ENCODE measurements at regions not wholly inside any gene's neighbourhood (a gene's known extent, or its start where the extent isn't known, plus 50 kb on each side); places are given as distances from the start of the nearest gene placed in this dataset.

GRCh38 chr13:106424805-106425204 is 110.7 kb downstream of the EFNB2 start:
- Histone ChIP-seq H3K27me3 (no peaks in the 10 kb centered on the region), H3K4me3 (no peak overlapping the region), H3K4me1 (replicated peaks in 1 of 2) (no peaks in the 10 kb centered on the region), H3K27ac (no peak overlapping the region), H3K36me3 (replicated peaks in 1 of 2) (no peaks in the 10 kb centered on the region), H3K9me3 (replicated peaks in 1 of 3) (no peaks in the 10 kb centered on the region)
- intact Hi-C loops (cut with DNase I) = no loop called here
- DNase-seq = no peak
- TF ChIP-seq POLR2A (IDR thresholded peaks at IDR 0.05) = no peak
- TF ChIP-seq CTCF (IDR thresholded peaks at IDR 0.05) = no peak
- WGBS, 4 donors = 34 to 76% (median 64%) methylated on average over 1 of the region's 1 CpG

- Histone ChIP-seq H3K36me3 (replicated peaks in 1 of 2) (no peaks in the 10 kb centered on the region), H3K9me3 (replicated peaks in 1 of 3) (no peaks in the 10 kb centered on the region), H3K4me1 (replicated peaks in 1 of 2) (no peaks in the 10 kb centered on the region), H3K4me3 (no peak overlapping the region), H3K27me3 (no peaks in the 10 kb centered on the region), H3K27ac (no peak overlapping the region)
- intact Hi-C loops (cut with DNase I) = no loop called here
- 68 to 82% (median 71%) methylated on average over 7 of the region's 7 CpGs for WGBS, 4 donors
- DNase-seq = no peak
- TF ChIP-seq CTCF (IDR thresholded peaks at IDR 0.05) = no peak
- TF ChIP-seq POLR2A (IDR thresholded peaks at IDR 0.05) = no peak
Observed at GRCh38 chr13:106423530-106423929, 111.9 kb downstream of the EFNB2 start.

- TF ChIP-seq POLR2A (IDR thresholded peaks at IDR 0.05) = no peak
- no peak overlapping the region for H3K27ac ChIP-seq
- intact Hi-C loops (cut with DNase I) = no loop called here
- H3K9me3 ChIP-seq (replicated peaks in 1 of 3) = no peaks in the 10 kb centered on the region
- H3K4me1 ChIP-seq (replicated peaks in 1 of 2) = no peaks in the 10 kb centered on the region
- H3K4me3 ChIP-seq = no peak overlapping the region
- H3K36me3 ChIP-seq (replicated peaks in 1 of 2) = no peaks in the 10 kb centered on the region
- no peak for DNase-seq
- 62 to 71% (median 66%) methylated on average over 4 of the region's 4 CpGs for WGBS, 4 donors
- no peaks in the 10 kb centered on the region for H3K27me3 ChIP-seq
Observed at GRCh38 chr13:106418556-106418955, 116.9 kb downstream of the EFNB2 start.

DNA sequence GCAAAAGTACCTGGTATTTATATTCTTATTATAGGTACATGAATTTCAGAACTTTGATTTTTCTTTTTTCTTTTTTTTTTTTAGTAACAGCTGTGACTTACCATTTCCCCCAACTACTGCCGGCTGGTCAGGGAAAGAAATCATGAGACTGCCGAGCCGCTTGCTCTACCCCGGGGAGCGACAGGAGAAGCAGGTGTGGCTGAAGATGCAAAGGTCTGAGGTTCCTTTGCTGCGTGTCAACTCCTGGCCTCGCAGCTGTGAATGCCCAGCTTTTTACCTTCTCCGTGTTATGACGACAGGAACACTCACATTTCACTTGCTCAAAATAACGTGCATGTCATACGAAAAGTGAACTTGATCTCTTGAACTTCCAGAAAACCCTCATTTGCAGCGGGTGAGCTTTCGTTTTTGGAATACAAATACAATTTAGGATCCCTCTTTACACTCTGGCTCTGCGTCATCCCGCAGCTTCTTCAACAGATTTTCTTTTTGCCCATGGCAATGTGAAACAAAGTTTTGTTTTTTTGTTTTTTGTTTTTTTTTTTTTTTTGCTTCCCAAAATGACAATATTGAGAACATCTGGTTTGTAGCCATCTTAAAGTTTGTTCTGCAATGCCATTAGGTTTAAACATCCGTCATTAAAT is 117.9 kb downstream of the EFNB2 start:
- Histone ChIP-seq H3K4me3 (no peak overlapping the region), H3K9me3 (replicated peaks in 1 of 3) (no peaks in the 10 kb centered on the region), H3K4me1 (replicated peaks in 1 of 2) (no peaks in the 10 kb centered on the region), H3K36me3 (replicated peaks in 1 of 2) (no peaks in the 10 kb centered on the region), H3K27me3 (no peaks in the 10 kb centered on the region), H3K27ac (no peak overlapping the region)
- no peak for DNase-seq
- TF ChIP-seq CTCF (IDR thresholded peaks at IDR 0.05) (no peak), POLR2A (IDR thresholded peaks at IDR 0.05) (no peak)
- 60 to 69% (median 66%) methylated on average over 16 of the region's 16 CpGs for WGBS, 4 donors
- intact Hi-C loops (cut with DNase I) = no loop called here

DNA sequence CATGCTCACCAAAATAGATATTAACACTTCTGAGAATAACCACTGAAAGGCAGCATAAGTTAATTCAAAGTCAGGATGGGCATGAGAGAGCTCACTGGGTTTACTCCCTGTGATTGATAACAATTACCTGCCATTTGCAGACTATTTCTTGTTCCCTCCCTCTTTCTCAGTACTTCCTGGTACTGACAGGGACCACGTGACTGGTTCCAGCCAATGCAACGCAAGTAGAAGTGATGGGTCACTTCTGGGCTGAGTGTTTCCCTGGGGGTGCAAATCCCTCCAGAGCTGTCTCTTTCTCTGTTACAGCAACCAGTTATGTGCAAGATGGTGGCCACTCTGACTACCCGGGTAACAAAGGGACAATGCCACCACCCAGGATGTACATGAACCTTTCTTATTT is 118.8 kb downstream of the EFNB2 start:
- H3K9me3 ChIP-seq (replicated peaks in 1 of 3) = no peaks in the 10 kb centered on the region

More for the DNA sequence above, 118.8 kb downstream of the EFNB2 start:
- no peak for DNase-seq
- TF ChIP-seq POLR2A (IDR thresholded peaks at IDR 0.05) (no peak), CTCF (IDR thresholded peaks at IDR 0.05) (no peak)
- Histone ChIP-seq H3K27ac (no peak overlapping the region), H3K36me3 (replicated peaks in 1 of 2) (no peaks in the 10 kb centered on the region), H3K4me1 (replicated peaks in 1 of 2) (no peaks in the 10 kb centered on the region), H3K4me3 (no peak overlapping the region), H3K27me3 (no peaks in the 10 kb centered on the region)
- intact Hi-C loops (cut with DNase I) = no loop called here
- WGBS, 4 donors = 76 to 92% (median 88%) methylated on average over 3 of the region's 3 CpGs
